ENCODE measurements at regions not wholly inside any gene's neighbourhood (a gene's known extent, or its start where the extent isn't known, plus 50 kb on each side); places are given as distances from the start of the nearest gene placed in this dataset.

DNA sequence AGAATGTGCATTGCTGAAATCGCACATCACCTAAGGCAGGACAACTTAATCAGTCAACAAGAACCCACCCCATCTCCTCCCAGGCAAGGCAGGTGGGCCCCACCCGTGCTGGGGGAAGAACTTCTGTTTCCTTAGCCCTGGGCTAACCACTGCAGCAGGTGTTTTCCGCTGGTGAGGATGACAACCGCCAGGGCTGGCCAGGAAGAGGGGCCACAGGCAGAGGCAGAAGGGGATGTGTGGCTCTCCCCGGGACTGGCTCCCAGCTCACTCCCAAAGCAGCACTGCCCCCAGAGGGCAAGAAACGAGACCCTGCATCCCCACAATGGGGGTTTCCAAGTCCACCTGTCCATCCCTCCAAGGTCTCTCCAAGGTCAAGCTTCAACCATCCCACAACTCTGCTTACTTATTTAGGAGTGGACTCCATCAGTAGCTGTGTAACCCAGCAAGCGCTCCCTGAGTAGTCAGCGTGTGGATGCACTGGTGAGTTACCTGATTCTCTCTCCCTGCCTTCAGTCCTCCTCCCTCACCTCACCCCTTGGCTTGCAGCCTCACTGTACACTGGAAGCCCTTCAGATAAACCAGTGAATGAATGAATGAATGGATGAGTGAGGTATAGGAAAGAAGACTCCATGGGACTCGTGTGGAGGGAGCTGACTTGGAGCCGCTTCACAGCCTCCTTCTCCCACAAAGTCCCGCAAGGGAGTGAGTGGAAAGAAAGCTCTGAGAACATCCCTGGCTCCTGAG is 168.2 kb upstream of the CST7 start:
- H3K4me1 ChIP-seq (ENCODE audit: control insufficient read depth in 2 of 2, insufficient read depth in 2 of 2, low read length in 1 of 2) = peaks cover 0 to 2% of the 10 kb centered on the region in 2 donors
- H3K36me3 ChIP-seq (ENCODE audit: control insufficient read depth in 2 of 2, insufficient read depth in 2 of 2, low read length in 1 of 2) = no peaks in the 10 kb centered on the region
- H3K27ac ChIP-seq (ENCODE audit: low read depth in 2 of 2, low read length in 1 of 2) = no peak overlapping the region
- H3K4me3 ChIP-seq (ENCODE audit: low read depth in 1 of 2, low read length in 2 of 2) = no peak overlapping the region
- whole genome bisulfite sequencing, 2 donors = 63 to 66% methylated on average over 11 of the region's 11 CpGs
- no peaks in the 10 kb centered on the region for H3K27me3 ChIP-seq (ENCODE audit: control insufficient read depth in 1 of 2, insufficient read depth in 2 of 2, low read length in 2 of 2)
- no peaks in the 10 kb centered on the region for H3K9me3 ChIP-seq (ENCODE audit: control insufficient read depth in 2 of 2, insufficient read depth in 1 of 2, low read depth in 1 of 2, low read length in 1 of 2)

DNA sequence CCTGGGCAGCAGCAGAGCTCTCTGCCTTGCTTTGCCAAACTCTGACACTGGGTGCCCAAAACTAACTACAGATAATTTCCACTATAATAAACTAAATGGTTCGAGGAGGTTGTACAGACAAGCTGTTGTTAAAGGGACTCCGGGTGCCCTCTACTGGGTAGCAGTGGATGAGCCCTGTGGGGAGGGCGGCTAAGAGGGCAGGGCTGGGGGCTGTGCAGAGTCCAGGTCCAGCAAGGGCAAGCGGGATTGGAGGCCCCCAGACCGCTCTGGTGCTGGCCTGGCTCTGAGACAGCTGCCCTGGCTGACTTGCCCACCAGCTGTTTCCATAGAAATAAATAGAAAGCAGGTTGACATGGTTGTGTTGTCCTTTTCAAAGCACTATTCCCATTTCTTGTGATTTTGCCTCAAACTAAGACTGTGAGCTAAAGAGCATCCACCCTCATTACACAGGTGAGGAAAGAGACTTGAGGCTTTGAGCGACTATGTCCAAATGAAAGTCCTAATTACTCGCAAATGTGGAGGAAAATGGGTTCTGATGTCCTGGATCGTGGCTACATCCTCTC is 167.6 kb upstream of the CST7 start:
- no peak overlapping the region for H3K27ac ChIP-seq (ENCODE audit: low read depth in 2 of 2, low read length in 1 of 2)

DNA sequence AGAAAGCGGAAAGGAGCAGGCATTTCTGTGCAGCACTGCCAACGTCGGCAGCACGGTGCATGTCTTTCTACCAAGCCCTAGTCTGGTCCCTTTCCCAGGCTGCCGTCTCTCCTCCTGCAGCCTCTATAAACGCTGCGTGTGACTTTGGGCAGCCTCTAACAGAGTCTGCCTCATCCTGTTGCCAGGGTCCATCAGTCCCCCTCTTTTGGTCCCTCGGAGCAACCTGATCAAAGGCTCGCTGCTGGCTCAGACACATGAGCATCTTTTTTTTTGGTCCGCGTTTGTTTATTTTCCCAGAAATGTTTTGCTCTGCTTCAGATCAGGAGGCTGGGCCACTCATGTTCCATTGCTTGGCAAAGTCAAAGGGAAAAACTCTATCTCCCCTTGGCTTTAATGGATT is 166.8 kb upstream of the CST7 start:
- Histone ChIP-seq H3K36me3 (ENCODE audit: control insufficient read depth in 2 of 2, insufficient read depth in 2 of 2, low read length in 1 of 2) (no peaks in the 10 kb centered on the region), H3K4me1 (ENCODE audit: control insufficient read depth in 2 of 2, insufficient read depth in 2 of 2, low read length in 1 of 2) (no peaks in the 10 kb centered on the region), H3K27ac (ENCODE audit: low read depth in 2 of 2, low read length in 1 of 2) (no peak overlapping the region), H3K27me3 (ENCODE audit: control insufficient read depth in 1 of 2, insufficient read depth in 2 of 2, low read length in 2 of 2) (no peaks in the 10 kb centered on the region), H3K4me3 (ENCODE audit: low read depth in 1 of 2, low read length in 2 of 2) (no peak overlapping the region), H3K9me3 (ENCODE audit: control insufficient read depth in 2 of 2, insufficient read depth in 1 of 2, low read depth in 1 of 2, low read length in 1 of 2) (peaks cover 0 to 3% of the 10 kb centered on the region in 2 donors)
- 63 to 67% methylated on average over 11 of the region's 11 CpGs for WGBS, 2 donors

More for the DNA sequence above, 167.6 kb upstream of the CST7 start:
- H3K36me3 ChIP-seq (ENCODE audit: control insufficient read depth in 2 of 2, insufficient read depth in 2 of 2, low read length in 1 of 2) = no peaks in the 10 kb centered on the region
- H3K9me3 ChIP-seq (ENCODE audit: control insufficient read depth in 2 of 2, insufficient read depth in 1 of 2, low read depth in 1 of 2, low read length in 1 of 2) = no peaks in the 10 kb centered on the region
- 59% methylated on average over 8 of the region's 8 CpGs for WGBS, 2 donors
- no peaks in the 10 kb centered on the region for H3K27me3 ChIP-seq (ENCODE audit: control insufficient read depth in 1 of 2, insufficient read depth in 2 of 2, low read length in 2 of 2)
- peaks cover 0 to 2% of the 10 kb centered on the region in 2 donors for H3K4me1 ChIP-seq (ENCODE audit: control insufficient read depth in 2 of 2, insufficient read depth in 2 of 2, low read length in 1 of 2)
- no peak overlapping the region for H3K4me3 ChIP-seq (ENCODE audit: low read depth in 1 of 2, low read length in 2 of 2)

DNA sequence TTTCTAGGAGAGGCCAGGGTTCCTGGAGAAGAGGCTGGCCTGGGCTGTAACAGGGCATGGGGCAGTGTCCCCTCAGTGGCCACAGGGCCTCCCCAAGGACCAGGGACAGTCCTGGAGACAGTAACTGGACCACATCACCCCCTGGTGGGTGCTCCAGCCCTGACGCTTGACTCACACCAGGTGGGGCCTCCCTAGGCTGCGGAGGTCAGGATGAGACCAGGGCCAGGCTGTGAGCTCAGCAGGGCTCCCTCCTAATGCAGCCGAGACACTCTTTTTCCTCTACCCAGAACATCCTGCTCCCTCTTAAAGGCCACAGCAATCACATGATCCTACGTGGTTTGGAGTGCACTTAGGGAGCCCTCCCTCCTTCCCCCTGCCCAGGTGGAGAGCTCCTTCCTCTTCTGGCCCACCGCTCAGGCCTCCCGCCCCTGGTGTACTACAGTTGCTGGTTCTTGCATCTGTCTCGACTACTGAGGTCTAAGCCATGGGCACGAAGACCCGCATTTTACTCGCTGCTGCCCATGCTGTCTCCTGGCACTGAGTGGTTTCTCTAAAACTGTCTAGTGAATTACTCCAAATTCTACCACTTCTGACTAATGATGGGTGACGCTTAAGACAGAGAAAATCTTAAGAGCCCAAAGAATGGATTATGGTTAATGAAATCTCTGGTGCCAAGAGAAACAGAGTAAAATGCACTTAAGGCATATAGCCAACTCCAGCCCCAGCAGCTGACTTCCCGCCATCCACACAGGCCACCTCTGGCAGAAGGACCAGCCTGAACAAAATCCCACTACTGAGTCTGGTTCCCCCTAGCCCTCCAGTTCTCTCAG is 166.1 kb upstream of the CST7 start:
- Histone ChIP-seq H3K27me3 (ENCODE audit: control insufficient read depth in 1 of 2, insufficient read depth in 2 of 2, low read length in 2 of 2) (no peaks in the 10 kb centered on the region), H3K27ac (ENCODE audit: low read depth in 2 of 2, low read length in 1 of 2) (no peak overlapping the region), H3K9me3 (ENCODE audit: control insufficient read depth in 2 of 2, insufficient read depth in 1 of 2, low read depth in 1 of 2, low read length in 1 of 2) (peaks cover 0 to 3% of the 10 kb centered on the region in 2 donors), H3K36me3 (ENCODE audit: control insufficient read depth in 2 of 2, insufficient read depth in 2 of 2, low read length in 1 of 2) (no peaks in the 10 kb centered on the region), H3K4me1 (ENCODE audit: control insufficient read depth in 2 of 2, insufficient read depth in 2 of 2, low read length in 1 of 2) (no peaks in the 10 kb centered on the region), H3K4me3 (ENCODE audit: low read depth in 1 of 2, low read length in 2 of 2) (no peak overlapping the region)
- 75 to 81% methylated on average over 12 of the region's 12 CpGs for WGBS, 2 donors

DNA sequence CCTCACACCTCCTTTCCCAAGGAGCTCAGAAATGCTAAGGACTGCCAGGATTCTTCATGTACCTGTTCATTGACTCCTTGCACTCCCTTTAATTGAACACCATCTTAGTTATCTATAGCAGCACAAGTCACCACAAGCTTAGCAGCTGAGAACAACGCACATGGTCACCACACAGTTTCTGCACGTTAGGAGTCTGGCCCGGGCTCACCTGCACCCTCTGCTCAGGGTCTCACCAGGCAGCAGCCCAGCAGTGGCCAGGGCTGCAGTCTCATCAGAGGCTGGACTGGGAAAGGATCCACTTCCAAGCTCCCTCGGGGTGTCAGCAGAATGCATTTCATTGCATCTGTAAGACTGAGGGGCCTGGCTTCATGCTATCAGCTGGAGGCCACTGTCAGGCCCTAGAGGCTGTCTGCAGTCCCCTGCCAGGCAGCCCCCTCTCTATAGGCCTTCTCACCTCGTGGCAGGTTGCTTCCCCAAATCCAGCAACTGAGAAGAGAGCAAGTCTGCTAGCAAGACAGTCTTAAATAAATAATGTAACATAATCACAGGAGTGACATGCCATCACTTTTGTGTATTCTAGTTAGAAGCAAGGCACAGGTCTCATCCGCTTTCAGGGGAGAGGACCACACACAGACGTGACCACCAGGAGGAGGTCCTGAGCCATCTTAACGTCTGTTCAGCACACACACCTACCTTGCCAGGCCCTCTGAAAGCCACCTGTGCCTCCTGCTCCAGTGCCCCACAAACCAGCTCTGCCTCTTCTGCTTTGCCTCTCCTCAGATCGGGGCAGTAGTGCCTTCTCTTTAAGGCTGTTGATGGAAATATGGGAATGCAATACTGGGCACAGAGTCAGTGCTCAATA is 165.2 kb upstream of the CST7 start:
- Histone ChIP-seq H3K4me1 (ENCODE audit: control insufficient read depth in 2 of 2, insufficient read depth in 2 of 2, low read length in 1 of 2) (no peaks in the 10 kb centered on the region), H3K4me3 (ENCODE audit: low read depth in 1 of 2, low read length in 2 of 2) (no peak overlapping the region), H3K9me3 (ENCODE audit: control insufficient read depth in 2 of 2, insufficient read depth in 1 of 2, low read depth in 1 of 2, low read length in 1 of 2) (peaks cover 0 to 3% of the 10 kb centered on the region in 2 donors), H3K27me3 (ENCODE audit: control insufficient read depth in 1 of 2, insufficient read depth in 2 of 2, low read length in 2 of 2) (no peaks in the 10 kb centered on the region), H3K36me3 (ENCODE audit: control insufficient read depth in 2 of 2, insufficient read depth in 2 of 2, low read length in 1 of 2) (no peaks in the 10 kb centered on the region), H3K27ac (ENCODE audit: low read depth in 2 of 2, low read length in 1 of 2) (no peak overlapping the region)
- 74 to 82% methylated on average over 9 of the region's 9 CpGs for WGBS, 2 donors

DNA sequence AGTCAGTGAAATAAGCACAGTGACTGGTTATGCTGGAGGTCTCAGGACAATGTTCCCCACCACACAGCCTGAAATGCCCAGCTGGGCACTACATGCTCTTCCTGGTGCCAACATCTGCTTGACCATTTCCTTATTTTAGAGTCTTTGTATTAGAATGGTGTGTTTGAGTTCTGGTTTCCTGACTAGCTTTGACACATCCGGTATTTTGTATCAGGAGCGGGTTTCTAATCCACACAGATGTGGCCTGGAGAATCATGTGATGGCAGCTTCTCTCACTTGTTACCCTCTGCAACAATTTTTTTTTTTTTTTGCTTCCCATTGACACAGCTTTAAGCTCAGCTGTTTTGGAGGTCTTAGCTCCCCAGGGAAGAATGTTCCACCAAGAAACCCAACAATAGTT is 164.5 kb upstream of the CST7 start:
- no peaks in the 10 kb centered on the region for H3K36me3 ChIP-seq (ENCODE audit: control insufficient read depth in 2 of 2, insufficient read depth in 2 of 2, low read length in 1 of 2)
- H3K4me3 ChIP-seq (ENCODE audit: low read depth in 1 of 2, low read length in 2 of 2) = no peak overlapping the region
- H3K9me3 ChIP-seq (ENCODE audit: control insufficient read depth in 2 of 2, insufficient read depth in 1 of 2, low read depth in 1 of 2, low read length in 1 of 2) = peaks cover 0 to 3% of the 10 kb centered on the region in 2 donors
- no peaks in the 10 kb centered on the region for H3K27me3 ChIP-seq (ENCODE audit: control insufficient read depth in 1 of 2, insufficient read depth in 2 of 2, low read length in 2 of 2)
- WGBS, 2 donors = 74% methylated on average over 2 of the region's 2 CpGs
- no peaks in the 10 kb centered on the region for H3K4me1 ChIP-seq (ENCODE audit: control insufficient read depth in 2 of 2, insufficient read depth in 2 of 2, low read length in 1 of 2)
- no peak overlapping the region for H3K27ac ChIP-seq (ENCODE audit: low read depth in 2 of 2, low read length in 1 of 2)

DNA sequence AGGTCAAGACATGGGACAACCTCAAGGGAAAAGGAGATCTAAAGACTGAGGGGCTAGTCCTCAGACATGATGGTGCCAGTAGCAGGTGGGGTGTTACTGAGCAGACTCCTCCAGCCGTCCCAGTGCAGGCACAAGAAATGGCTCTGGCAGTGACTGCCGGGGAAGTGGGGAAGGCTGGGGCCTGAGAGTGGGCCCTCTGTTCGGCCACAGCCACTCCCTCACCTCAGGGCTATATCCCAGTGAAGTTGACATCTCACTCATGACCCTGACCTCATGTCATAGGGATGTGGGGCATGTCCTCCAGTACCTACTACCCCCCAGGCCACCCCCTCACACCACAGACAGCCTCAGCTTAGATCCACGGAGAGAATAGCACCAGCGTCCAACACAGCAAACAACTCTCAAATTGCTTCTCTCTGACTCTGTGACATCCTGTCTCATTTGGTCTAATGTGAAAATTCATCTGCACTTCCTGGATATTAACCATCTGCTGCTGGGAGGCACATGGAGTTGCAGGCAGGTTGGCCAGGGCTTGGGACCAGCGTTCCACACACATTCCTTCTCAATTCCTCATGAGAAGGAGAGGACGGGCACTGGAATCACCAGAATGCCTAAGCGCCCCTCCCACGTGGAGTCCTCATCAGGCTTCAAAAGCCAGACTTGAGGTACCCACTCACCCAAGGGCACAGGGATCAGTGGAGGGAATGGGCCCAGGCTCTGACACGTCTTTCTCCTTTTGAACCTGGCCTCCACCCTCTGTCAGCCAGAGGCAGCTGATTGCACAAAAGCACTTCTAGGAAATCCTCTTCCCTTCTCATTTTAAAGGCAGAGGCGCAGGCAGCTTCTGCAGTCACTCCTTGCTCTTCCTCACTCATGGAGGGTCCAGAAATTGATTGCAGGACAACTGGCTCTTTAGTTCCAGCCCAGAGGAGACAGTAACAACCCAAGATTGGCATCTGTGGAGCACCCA is 163.6 kb upstream of the CST7 start:
- Histone ChIP-seq H3K4me1 (ENCODE audit: control insufficient read depth in 2 of 2, insufficient read depth in 2 of 2, low read length in 1 of 2) (no peaks in the 10 kb centered on the region), H3K9me3 (ENCODE audit: control insufficient read depth in 2 of 2, insufficient read depth in 1 of 2, low read depth in 1 of 2, low read length in 1 of 2) (peaks cover 0 to 3% of the 10 kb centered on the region in 2 donors), H3K27ac (ENCODE audit: low read depth in 2 of 2, low read length in 1 of 2) (no peak overlapping the region), H3K4me3 (ENCODE audit: low read depth in 1 of 2, low read length in 2 of 2) (no peak overlapping the region), H3K36me3 (ENCODE audit: control insufficient read depth in 2 of 2, insufficient read depth in 2 of 2, low read length in 1 of 2) (no peaks in the 10 kb centered on the region), H3K27me3 (ENCODE audit: control insufficient read depth in 1 of 2, insufficient read depth in 2 of 2, low read length in 2 of 2) (no peaks in the 10 kb centered on the region)
- WGBS, 2 donors = 63 to 70% methylated on average over 11 of the region's 11 CpGs

DNA sequence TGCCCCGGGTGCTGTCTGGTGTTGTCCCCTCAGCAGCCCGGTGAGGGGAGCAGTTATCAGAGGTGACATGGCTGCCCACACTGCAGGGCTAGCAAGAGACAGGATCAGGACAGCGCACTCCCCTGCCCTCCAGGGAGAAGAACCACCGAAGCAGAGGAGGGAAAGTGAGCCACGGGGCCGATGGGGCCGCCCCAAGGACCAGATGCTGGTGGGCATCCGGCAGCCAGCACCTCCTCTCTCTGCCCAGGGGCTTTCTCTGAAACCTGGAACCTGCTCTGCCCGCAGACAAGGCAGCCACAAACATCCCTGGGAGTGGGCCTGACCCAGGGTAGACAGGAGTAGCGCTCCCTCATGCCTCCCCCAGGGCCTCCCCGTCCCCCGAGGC is 163.0 kb upstream of the CST7 start:
- Histone ChIP-seq H3K27me3 (ENCODE audit: control insufficient read depth in 1 of 2, insufficient read depth in 2 of 2, low read length in 2 of 2) (no peaks in the 10 kb centered on the region), H3K27ac (ENCODE audit: low read depth in 2 of 2, low read length in 1 of 2) (no peak overlapping the region), H3K4me3 (ENCODE audit: low read depth in 1 of 2, low read length in 2 of 2) (no peak overlapping the region), H3K4me1 (ENCODE audit: control insufficient read depth in 2 of 2, insufficient read depth in 2 of 2, low read length in 1 of 2) (no peaks in the 10 kb centered on the region), H3K9me3 (ENCODE audit: control insufficient read depth in 2 of 2, insufficient read depth in 1 of 2, low read depth in 1 of 2, low read length in 1 of 2) (peaks cover 0 to 3% of the 10 kb centered on the region in 2 donors), H3K36me3 (ENCODE audit: control insufficient read depth in 2 of 2, insufficient read depth in 2 of 2, low read length in 1 of 2) (no peaks in the 10 kb centered on the region)
- WGBS, 2 donors = 87 to 91% methylated on average over 8 to 12 of the region's 12 CpGs
